ENCODE measurements at regions not wholly inside any gene's neighbourhood (a gene's known extent, or its start where the extent isn't known, plus 50 kb on each side); places are given as distances from the start of the nearest gene placed in this dataset.

DNA sequence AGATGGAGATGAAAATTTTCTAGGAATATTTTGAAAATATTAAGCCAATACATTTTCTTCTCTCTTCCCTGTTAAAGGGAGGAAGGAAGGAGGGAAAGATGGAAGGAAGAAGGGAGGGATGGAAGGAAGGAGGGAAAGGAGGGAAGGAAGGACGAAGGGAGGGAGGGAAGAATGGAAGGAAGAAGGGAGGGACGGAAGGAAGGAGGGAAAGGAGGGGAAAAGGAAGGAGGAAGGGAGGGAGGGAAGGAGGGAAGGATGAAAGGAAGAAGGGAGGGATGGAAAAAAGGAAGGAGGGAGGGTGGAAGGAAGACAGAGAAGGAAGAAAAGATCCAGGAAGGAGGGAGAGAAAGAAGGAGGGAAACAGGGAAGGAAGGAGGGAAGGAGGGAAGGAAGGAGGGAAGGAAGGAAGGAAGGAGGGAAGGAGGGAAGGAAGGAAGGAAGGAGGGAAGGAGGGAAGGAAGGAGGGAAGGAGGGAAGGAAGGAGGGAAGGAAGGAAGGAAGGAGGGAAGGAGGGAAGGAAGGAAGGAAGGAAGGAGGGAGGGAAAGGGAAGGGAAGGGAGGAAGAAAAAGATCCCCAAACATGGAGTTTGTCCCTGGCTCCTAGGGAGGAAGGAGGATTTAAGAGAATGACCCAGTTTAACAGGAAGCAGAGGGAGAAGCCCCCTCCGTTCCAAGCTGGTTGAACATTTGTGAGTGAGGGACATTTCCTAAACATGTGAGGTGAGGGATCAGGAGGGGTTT is 70.3 kb upstream of the NEURL1B start:
- no peaks in the 10 kb centered on the region for H3K9me3 ChIP-seq (replicated peaks; ENCODE audit: control insufficient read depth, insufficient read depth, low read depth, low read length)
- 0 out of 2 replicates have a peak, but pooled peaks cover 5% of the 10 kb centered on the region for H4K20me1 ChIP-seq (replicated peaks; ENCODE audit: control insufficient read depth, insufficient read depth, low read length)
- H3K36me3 ChIP-seq (ENCODE audit: control insufficient read depth, insufficient read depth, low read length) = no peaks in the 10 kb centered on the region
- BruUV-seq (replicated peaks) = no TSS peak
- H3K27me3 ChIP-seq (ENCODE audit: control insufficient read depth in 2 of 2, insufficient read depth in 2 of 2, low read length in 2 of 2) = peaks cover 0 to 42% of the 10 kb centered on the region in 2 experiments; a peak in 2 of 5 replicates
- TF ChIP-seq, protein P1, sequence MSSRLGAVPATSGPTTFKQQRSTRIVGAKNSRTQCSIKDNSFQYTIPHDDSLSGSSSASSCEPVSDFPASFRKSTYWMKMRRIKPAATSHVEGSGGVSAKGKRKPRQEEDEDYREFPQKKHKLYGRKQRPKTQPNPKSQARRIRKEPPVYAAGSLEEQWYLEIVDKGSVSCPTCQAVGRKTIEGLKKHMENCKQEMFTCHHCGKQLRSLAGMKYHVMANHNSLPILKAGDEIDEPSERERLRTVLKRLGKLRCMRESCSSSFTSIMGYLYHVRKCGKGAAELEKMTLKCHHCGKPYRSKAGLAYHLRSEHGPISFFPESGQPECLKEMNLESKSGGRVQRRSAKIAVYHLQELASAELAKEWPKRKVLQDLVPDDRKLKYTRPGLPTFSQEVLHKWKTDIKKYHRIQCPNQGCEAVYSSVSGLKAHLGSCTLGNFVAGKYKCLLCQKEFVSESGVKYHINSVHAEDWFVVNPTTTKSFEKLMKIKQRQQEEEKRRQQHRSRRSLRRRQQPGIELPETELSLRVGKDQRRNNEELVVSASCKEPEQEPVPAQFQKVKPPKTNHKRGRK (tag; IDR thresholded peaks at IDR 0.05) = peak; percentile 87
- no peak for TF ChIP-seq TRIM24 (IDR thresholded peaks at IDR 0.05)
- TF ChIP-seq, protein P2, sequence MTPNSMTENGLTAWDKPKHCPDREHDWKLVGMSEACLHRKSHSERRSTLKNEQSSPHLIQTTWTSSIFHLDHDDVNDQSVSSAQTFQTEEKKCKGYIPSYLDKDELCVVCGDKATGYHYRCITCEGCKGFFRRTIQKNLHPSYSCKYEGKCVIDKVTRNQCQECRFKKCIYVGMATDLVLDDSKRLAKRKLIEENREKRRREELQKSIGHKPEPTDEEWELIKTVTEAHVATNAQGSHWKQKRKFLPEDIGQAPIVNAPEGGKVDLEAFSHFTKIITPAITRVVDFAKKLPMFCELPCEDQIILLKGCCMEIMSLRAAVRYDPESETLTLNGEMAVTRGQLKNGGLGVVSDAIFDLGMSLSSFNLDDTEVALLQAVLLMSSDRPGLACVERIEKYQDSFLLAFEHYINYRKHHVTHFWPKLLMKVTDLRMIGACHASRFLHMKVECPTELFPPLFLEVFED (CRISPR knock-in tag; conservative IDR thresholded peaks at IDR 0.05) = 0 out of 2 replicates have a peak, but pooled peaks have one; percentile 4
- intact Hi-C loops (cut with micrococcal nuclease) = loop anchor here (10.0 kb wide), 1 partner anchor 124 kb away; no protein-coding TSS in a partner anchor
- H3K9ac ChIP-seq (ENCODE audit: insufficient read depth in 1 of 2, low read depth in 2 of 2, low read length in 2 of 2) = no peak overlapping the region
- H3K4me3 ChIP-seq = no peak overlapping the region
- in situ Hi-C loops (cut with MboI) = no loop called here
- WGBS (ENCODE audit: insufficient coverage, low coverage, missing lambda C conversion rate) = 3% methylated on average over 3 of the region's 3 CpGs
- no peaks in the 10 kb centered on the region for H3K9me1 ChIP-seq (ENCODE audit: control insufficient read depth, insufficient read depth, low read length)
- no peak overlapping the region for H3K27ac ChIP-seq (ENCODE audit: extremely low read depth, low read depth, low read length)
- FAIRE-seq = no peak
- H3K79me2 ChIP-seq (ENCODE audit: control insufficient read depth, insufficient read depth, low read length) = no peaks in the 10 kb centered on the region
- DNase-seq (ENCODE audit: extremely low read depth in 1 of 4, low spot score in 3 of 4) = no peak
- H3K4me1 ChIP-seq (replicated peaks in 1 of 2; ENCODE audit: control insufficient read depth in 2 of 2, insufficient read depth in 2 of 2, low read length in 2 of 2) = no peaks in the 10 kb centered on the region
- no peak overlapping the region for H3K4me2 ChIP-seq (ENCODE audit: insufficient read depth, low read length)
- ATAC-seq = no peak
- CTCF ChIA-PET (ENCODE audit: low intra/inter-chr PET ratio) = no interaction called here
- no peak overlapping the region for H2AFZ ChIP-seq (ENCODE audit: low read depth, low read length)
- POLR2A ChIA-PET = no interaction called here
